NCI-H345 (cell line): ENCODE measurements at regions not wholly inside any gene's neighbourhood (a gene's known extent, or its start where the extent isn't known, plus 50 kb on each side); places are given as distances from the start of the nearest gene placed in this dataset.

Source experiments
- DNase-seq: peaks from one replicate; lab custom pipeline; 2025; lab: John Stamatoyannopoulos, UW

DNA sequence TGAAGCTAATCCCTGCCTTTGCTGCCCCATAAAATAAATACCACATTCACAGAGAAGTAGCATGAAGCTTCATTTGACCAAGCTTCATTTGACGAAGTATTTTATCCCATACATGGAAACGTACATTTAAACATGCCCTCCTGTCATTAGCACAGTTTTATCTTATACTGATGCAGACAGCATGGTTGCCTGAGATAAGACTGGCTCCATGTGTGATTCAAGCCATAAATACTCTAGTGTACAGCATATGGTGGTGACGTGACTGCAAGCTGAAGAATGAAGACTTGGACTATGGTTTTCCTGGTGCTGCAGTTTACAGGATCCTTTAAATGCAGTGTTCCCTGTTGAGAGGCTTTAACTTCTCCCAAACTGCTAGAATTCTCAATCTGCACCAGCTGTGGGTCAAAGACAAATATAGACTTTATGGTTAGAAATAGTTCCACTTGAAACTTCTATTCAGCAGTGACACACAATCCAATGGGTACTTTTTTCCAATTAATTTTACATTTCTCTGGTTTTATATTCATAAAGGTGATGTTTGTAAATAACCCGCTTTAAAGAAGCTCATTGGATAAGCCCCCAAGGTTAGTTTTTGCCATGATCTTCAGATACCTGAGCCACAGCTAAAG is 64.9 kb downstream of the CYB561 start:
- DNase-seq: no peak

DNA sequence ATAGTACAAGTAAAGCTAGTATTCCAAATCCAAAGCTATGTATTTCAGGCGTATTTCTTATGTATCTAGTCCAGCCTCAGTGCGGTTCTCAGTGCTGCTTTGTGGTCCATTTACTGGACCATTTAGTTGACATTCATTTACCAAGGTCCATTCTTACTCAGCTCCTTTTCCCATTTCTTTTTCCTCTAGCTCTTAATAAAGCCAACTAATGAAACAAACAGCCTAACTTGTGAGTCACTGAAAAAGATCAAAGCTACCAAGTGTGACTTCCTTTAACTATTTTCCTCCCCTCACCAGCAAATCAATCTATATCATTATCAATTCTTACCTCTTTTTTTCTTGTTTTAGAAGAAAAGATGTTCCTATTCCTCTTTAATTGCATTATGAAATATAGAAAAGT is 64.0 kb downstream of the CYB561 start:
- DNase-seq: no peak
